GM23248 (cell line): ENCODE measurements at regions not wholly inside any gene's neighbourhood (a gene's known extent, or its start where the extent isn't known, plus 50 kb on each side); places are given as distances from the start of the nearest gene placed in this dataset.
"Not testable (repeated sequence)": the region's sequence is repeated elsewhere in the genome, so short reads cannot be mapped to it uniquely, and the experiment has no call there.

ENCODE experiments used
- DNase-seq: peaks from one replicate; pipeline ENCODE4 v3.0.0-alpha.2; 2015
- H2AFZ ChIP-seq: fragments of 200-600 bp; sonication (generic); 2 replicates; pipeline ENCODE4 v1.6.1; 2016; ENCODE audit warnings: antibody characterized with exemption
- H3F3A ChIP-seq: fragments of 200-600 bp; sonication (generic); 2 replicates; pipeline ENCODE4 v1.6.1; 2016; ENCODE audit warnings: mild to moderate bottlenecking, antibody characterized with exemption, mixed run types; ENCODE audit not compliant: insufficient read depth
- H3K27ac ChIP-seq: fragments of 200-600 bp; sonication (generic); 2 replicates; pipeline ENCODE4 v1.5.1; 2016; ENCODE audit warnings: mild to moderate bottlenecking
- H3K27me3 ChIP-seq: fragments of 200-600 bp; sonication (generic); replicated peaks from 2 replicates; pipeline ENCODE4 v1.6.1; 2016; ENCODE audit warnings: mild to moderate bottlenecking; ENCODE audit not compliant: insufficient read depth
- H3K36me3 ChIP-seq: fragments of 200-600 bp; sonication (generic); 2 replicates; pipeline ENCODE4 v1.6.1; 2016; ENCODE audit warnings: low read depth, mild to moderate bottlenecking
- H3K4me1 ChIP-seq: fragments of 200-600 bp; sonication (generic); 2 replicates; pipeline ENCODE4 v1.6.1; 2016; ENCODE audit warnings: mild to moderate bottlenecking; ENCODE audit not compliant: insufficient read depth
- H3K4me2 ChIP-seq: fragments of 200-600 bp; sonication (generic); one replicate; pipeline ENCODE4 v1.6.1; 2016; ENCODE audit warnings: mild to moderate bottlenecking; ENCODE audit not compliant: unreplicated experiment
- H3K4me3 ChIP-seq: fragments of 200-600 bp; sonication (generic); 2 replicates; pipeline ENCODE4 v1.5.1; 2016; ENCODE audit warnings: mild to moderate bottlenecking
- H3K79me2 ChIP-seq: fragments of 200-600 bp; sonication (generic); 2 replicates; pipeline ENCODE4 v1.6.1; 2016; ENCODE audit warnings: mild to moderate bottlenecking; ENCODE audit not compliant: insufficient read depth
- H3K9ac ChIP-seq: fragments of 200-600 bp; sonication (generic); 2 replicates; pipeline ENCODE4 v1.6.1; 2016; ENCODE audit warnings: mild to moderate bottlenecking
- H3K9me2 ChIP-seq: fragments of 200-600 bp; sonication (generic); 2 replicates; pipeline ENCODE4 v1.6.1; 2016; ENCODE audit warnings: mixed run types, mild to moderate bottlenecking, moderate library complexity; ENCODE audit not compliant: insufficient read depth
- H3K9me3 ChIP-seq: fragments of 200-600 bp; sonication (generic); one replicate; pipeline ENCODE4 v1.6.1; 2017; ENCODE audit warnings: low read depth
- H4K20me1 ChIP-seq: fragments of 200-600 bp; sonication (generic); 2 replicates; pipeline ENCODE4 v1.6.0; 2016; ENCODE audit not compliant: insufficient read depth
- EZH2 ChIP-seq: fragments of 200-600 bp; sonication (generic); IDR thresholded peaks from 2 replicates; pipeline ENCODE4 v1.6.1; 2018; ENCODE audit warnings: antibody characterized with exemption, mild to moderate bottlenecking; ENCODE audit not compliant: insufficient read depth, poor library complexity, severe bottlenecking
- EZH2phosphoT487 ChIP-seq: fragments of 200-600 bp; sonication (generic); IDR thresholded peaks from 2 replicates; pipeline ENCODE4 v1.6.1; 2018; ENCODE audit warnings: antibody characterized with exemption, moderate library complexity, mild to moderate bottlenecking, low read depth; ENCODE audit not compliant: insufficient read depth
- WGBS, 2 experiments: methylation state at CpG; one replicate each; pipeline ENCODE4 v1.1.6; 2015 to 2017; ENCODE audit warnings: low lambda C conversion rate in 2 of 2, low coverage in 1 of 2; ENCODE audit errors: missing lambda C conversion rate in 2 of 2; 5-methylcytosine and 5-hydroxymethylcytosine counted together
- in situ Hi-C: fragments of 300-500 bp; cut with MboI; formaldehyde crosslinking; loops from 2 replicates; pipeline ENCODE4 v1.15.0; 2020

- Histone ChIP-seq H3K27me3 (no peaks in the 10 kb centered on the region), H3K4me3 (no peak overlapping the region), H3F3A (no peaks in the 10 kb centered on the region), H3K79me2 (no peaks in the 10 kb centered on the region), H3K4me2 (no peak overlapping the region), H3K9me2 (no peaks in the 10 kb centered on the region), H3K4me1 (no peaks in the 10 kb centered on the region), H4K20me1 (no peaks in the 10 kb centered on the region), H3K9ac (no peak overlapping the region), H3K27ac (no peak overlapping the region), H2AFZ (no peak overlapping the region), H3K36me3 (no peaks in the 10 kb centered on the region), H3K9me3 (no peaks in the 10 kb centered on the region)
- TF ChIP-seq EZH2phosphoT487 (no peak), EZH2 (no peak)
- no peak for DNase-seq
- WGBS, 2 experiments = 4 to 9% methylated on average over 2 of the region's 2 CpGs
- in situ Hi-C loops = no loop called here
These were observed 392.8 kb upstream of the LRRC3B start for GRCh38 chr3:26229801-26230200.

- Histone ChIP-seq H3K9me3 (no peaks in the 10 kb centered on the region), H3K9me2 (no peaks in the 10 kb centered on the region), H3K9ac (no peak overlapping the region), H3K4me3 (no peak overlapping the region), H3K4me2 (no peak overlapping the region), H3K27ac (no peak overlapping the region), H3K27me3 (no peaks in the 10 kb centered on the region), H2AFZ (no peak overlapping the region), H3K4me1 (no peaks in the 10 kb centered on the region), H3F3A (no peaks in the 10 kb centered on the region), H3K79me2 (no peaks in the 10 kb centered on the region), H4K20me1 (no peaks in the 10 kb centered on the region), H3K36me3 (no peaks in the 10 kb centered on the region)
- WGBS, 2 experiments = 13 to 20% methylated on average over 3 to 4 of the region's 4 CpGs
- in situ Hi-C loops = no loop called here
- no peak for TF ChIP-seq EZH2phosphoT487
- TF ChIP-seq EZH2 = no peak
- DNase-seq = no peak
These were observed 389.2 kb upstream of the LRRC3B start for GRCh38 chr3:26233374-26233773.

GRCh38 chr3:26236531-26236930 is 386.0 kb upstream of the LRRC3B start:
- WGBS, 2 experiments = 7 to 10% methylated on average over 2 of the region's 2 CpGs
- H3K4me1 ChIP-seq = no peaks in the 10 kb centered on the region
- H2AFZ ChIP-seq = no peak overlapping the region
- DNase-seq = no peak
- TF ChIP-seq EZH2 (no peak), EZH2phosphoT487 (no peak)
- no peaks in the 10 kb centered on the region for H3K36me3 ChIP-seq
- H3K9ac ChIP-seq = no peak overlapping the region
- no peaks in the 10 kb centered on the region for H3K9me3 ChIP-seq
- H4K20me1 ChIP-seq = no peaks in the 10 kb centered on the region
- no peaks in the 10 kb centered on the region for H3K9me2 ChIP-seq
- no peaks in the 10 kb centered on the region for H3F3A ChIP-seq
- H3K27me3 ChIP-seq = no peaks in the 10 kb centered on the region
- H3K79me2 ChIP-seq = no peaks in the 10 kb centered on the region
- no peak overlapping the region for H3K27ac ChIP-seq
- no peak overlapping the region for H3K4me2 ChIP-seq
- no peak overlapping the region for H3K4me3 ChIP-seq
- in situ Hi-C loops = no loop called here

GRCh38 chr3:26237036-26237682 is 385.4 kb upstream of the LRRC3B start:
- H3K27ac ChIP-seq = no peak overlapping the region
- H3K4me1 ChIP-seq = no peaks in the 10 kb centered on the region
- 17 to 46% methylated on average over 4 of the region's 4 CpGs for WGBS, 2 experiments
- H3K27me3 ChIP-seq = no peaks in the 10 kb centered on the region
- H3K9me2 ChIP-seq = no peaks in the 10 kb centered on the region
- H3F3A ChIP-seq = no peaks in the 10 kb centered on the region
- TF ChIP-seq EZH2 = no peak
- no peak for TF ChIP-seq EZH2phosphoT487
- H3K4me3 ChIP-seq = no peak overlapping the region
- no peaks in the 10 kb centered on the region for H3K36me3 ChIP-seq
- H3K9me3 ChIP-seq = no peaks in the 10 kb centered on the region
- H3K79me2 ChIP-seq = no peaks in the 10 kb centered on the region
- no peak overlapping the region for H3K4me2 ChIP-seq
- in situ Hi-C loops = no loop called here
- H2AFZ ChIP-seq = no peak overlapping the region
- H3K9ac ChIP-seq = no peak overlapping the region
- DNase-seq = no peak
- H4K20me1 ChIP-seq = no peaks in the 10 kb centered on the region

GRCh38 chr3:26244586-26244985 is 378.0 kb upstream of the LRRC3B start:
- H3K9ac ChIP-seq, H3K27ac ChIP-seq, H3K79me2 ChIP-seq, H2AFZ ChIP-seq, H3F3A ChIP-seq, H3K36me3 ChIP-seq, in situ Hi-C loops, H3K4me3 ChIP-seq, DNase-seq, H4K20me1 ChIP-seq, H3K9me2 ChIP-seq, H3K4me2 ChIP-seq, H3K9me3 ChIP-seq, H3K27me3 ChIP-seq, H3K4me1 ChIP-seq: not testable (repeated sequence)
- 55 to 62% methylated on average over 14 of the region's 14 CpGs for WGBS, 2 experiments
